Right cardiac atrium (tissue), 5 donors: ENCODE measurements at regions not wholly inside any gene's neighbourhood (a gene's known extent, or its start where the extent isn't known, plus 50 kb on each side); places are given as distances from the start of the nearest gene placed in this dataset.

Experiments used
- ATAC-seq, 2 donors: fragments of 200-7000 bp; cut with Tn5 transposase; one replicate each; pipeline versions ENCODE4 v1.8.0 to v1.9.1; 2020; ENCODE audit warnings: moderate library complexity in 2 of 2, mild to moderate bottlenecking in 1 of 2
- DNase-seq, 3 donors: peaks; one replicate each; pipeline ENCODE4 v3.0.0-alpha.2; 2020
- H3K27ac ChIP-seq: one replicate; pipeline ENCODE4 v1.5.1; 2013; ENCODE audit warnings: mild to moderate bottlenecking, low read length, control low read depth, moderate library complexity
- H3K27me3 ChIP-seq: one replicate; pipeline ENCODE4 v1.6.1; 2013; ENCODE audit not compliant: control insufficient read depth, insufficient read depth
- H3K4me1 ChIP-seq: one replicate; pipeline ENCODE4 v1.6.1; 2013; ENCODE audit warnings: low read length; ENCODE audit not compliant: control insufficient read depth, insufficient read depth
- H3K4me3 ChIP-seq: one replicate; pipeline ENCODE4 v1.5.1; 2013; ENCODE audit warnings: low read length, control low read depth
- H3K9me3 ChIP-seq: one replicate; pipeline ENCODE4 v1.6.1; 2013; ENCODE audit warnings: low read length; ENCODE audit not compliant: control insufficient read depth
- WGBS: extraction: QIAGEN DNeasy Blood & Tissue Kit; methylation state at CpG from one replicate; pipeline ENCODE4 v1.1.7; 2013; 5-methylcytosine and 5-hydroxymethylcytosine counted together
- intact Hi-C, 4 donors: fragments of 100-400 bp; cut with DNase I; formaldehyde crosslinking; loops; one replicate each; pipeline versions ENCODE4 v1.11.0 to v1.14.0; 2022 to 2023
- donor health status: healthy with polysubstance abuse.
- donor health status: DM: no; HTN: yes; CAD: no.
- donor health status: DM: no; HTN: no; CAD: no.
- donor health status: DM: no; HTN: yes; CAD: no; lungs with severe emphysema.
- donor health status: DM: yes; HTN: yes; CAD: no.

DNA sequence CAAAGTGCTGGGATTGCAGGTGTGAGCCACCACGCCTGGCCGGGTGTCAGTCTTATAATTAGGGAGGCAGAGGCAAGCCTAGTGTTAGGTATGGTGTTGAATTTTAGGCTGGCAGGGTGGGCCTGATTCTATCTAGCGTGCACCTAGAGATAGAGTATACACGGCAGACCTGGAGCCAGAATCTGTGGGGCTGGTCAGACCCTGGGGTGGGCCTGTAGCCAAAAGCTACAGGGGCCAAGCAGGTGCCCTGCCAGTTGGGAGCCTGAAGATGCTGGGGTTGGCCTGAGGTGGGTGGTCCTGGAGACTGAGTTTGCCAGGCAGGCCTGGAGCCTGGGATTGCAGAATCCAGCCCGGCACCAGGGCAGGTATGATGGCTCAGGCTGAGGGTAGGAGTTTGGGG lies 1580.3 kb downstream of the ARAP2 start:
- WGBS, result 92% methylated on average over 5 of the region's 5 CpGs
- H3K27ac ChIP-seq, result no peak overlapping the region
- H3K4me3 ChIP-seq, result no peak overlapping the region
- no peaks in the 10 kb centered on the region for H3K4me1 ChIP-seq
- no peaks in the 10 kb centered on the region for H3K27me3 ChIP-seq
- no peaks in the 10 kb centered on the region for H3K9me3 ChIP-seq
- intact Hi-C loops, result no loop called here
- peak in 1 of 3 donors; percentile 39 for DNase-seq
- no peak for ATAC-seq

DNA sequence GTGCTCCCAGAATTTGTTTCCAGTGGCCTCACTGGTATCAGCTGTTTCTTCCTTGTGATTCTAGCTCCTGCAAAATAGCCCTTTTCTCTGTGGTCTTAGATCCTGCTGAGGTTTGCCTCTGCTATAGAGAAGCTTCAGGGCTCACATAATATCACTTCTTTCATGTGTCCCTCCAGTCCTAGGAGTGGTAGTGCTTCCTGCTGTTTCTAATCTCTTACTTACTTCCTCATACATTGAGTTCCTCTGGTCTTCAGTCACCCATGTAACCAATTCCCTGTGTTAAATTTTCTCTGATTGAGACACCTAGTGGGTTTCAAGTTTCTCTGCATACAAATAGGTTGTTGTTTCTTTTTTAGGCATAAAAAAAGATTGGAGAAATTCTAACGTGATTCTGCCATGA lies 1567.9 kb downstream of the ARAP2 start:
- WGBS, result 28% methylated on average over 1 of the region's 1 CpG
- no peaks in the 10 kb centered on the region for H3K9me3 ChIP-seq
- no peaks in the 10 kb centered on the region for H3K27me3 ChIP-seq
- intact Hi-C loops, result no loop called here
- no peak for DNase-seq
- no peak overlapping the region for H3K4me3 ChIP-seq
- no peak overlapping the region for H3K27ac ChIP-seq
- no peaks in the 10 kb centered on the region for H3K4me1 ChIP-seq
- ATAC-seq, result no peak

DNA sequence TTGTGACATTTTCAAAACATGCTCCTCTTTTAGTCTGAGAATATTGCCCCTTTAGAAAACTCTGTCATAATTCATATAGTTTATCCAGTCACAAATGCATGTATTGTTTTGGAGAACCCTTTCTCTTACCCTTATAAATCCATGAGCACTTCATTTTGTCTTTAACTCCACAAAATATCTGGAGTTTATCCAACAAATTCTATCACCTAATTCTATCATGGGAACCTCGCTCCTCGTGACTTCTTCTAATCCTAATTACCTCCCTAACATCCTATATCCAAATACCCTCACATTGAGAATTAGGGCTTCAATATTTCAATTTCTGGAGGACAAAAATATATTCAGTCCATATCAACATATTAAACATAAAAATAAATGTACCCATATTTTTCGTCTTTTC lies 1565.9 kb downstream of the ARAP2 start:
- 81% methylated on average over 3 of the region's 3 CpGs for WGBS
- Histone ChIP-seq H3K27ac (no peak overlapping the region), H3K4me1 (no peaks in the 10 kb centered on the region), H3K27me3 (no peaks in the 10 kb centered on the region), H3K9me3 (no peaks in the 10 kb centered on the region), H3K4me3 (no peak overlapping the region)
- intact Hi-C loops, result no loop called here
- DNase-seq (no peak), ATAC-seq (no peak)

DNA sequence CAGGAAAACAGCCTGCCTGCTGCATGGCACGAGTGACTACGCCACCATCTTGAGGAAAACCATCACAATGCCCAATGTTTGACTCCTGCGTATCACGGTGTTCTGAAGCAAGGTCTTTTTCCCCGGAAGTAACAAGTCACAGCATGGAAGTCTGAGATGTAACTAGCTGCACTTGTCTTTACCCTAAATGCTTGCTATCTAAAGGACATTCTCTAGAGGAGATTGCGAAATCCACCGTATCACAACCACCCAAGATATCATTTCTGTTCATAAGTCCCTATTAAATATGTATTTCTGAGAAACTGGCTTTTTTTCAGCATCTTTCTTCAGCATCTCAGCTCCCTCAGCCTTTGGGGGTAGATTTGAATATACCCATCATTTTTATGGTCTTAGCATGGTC lies 1565.1 kb downstream of the ARAP2 start:
- no peak overlapping the region for H3K4me3 ChIP-seq
- no peaks in the 10 kb centered on the region for H3K27me3 ChIP-seq
- H3K4me1 ChIP-seq, result no peaks in the 10 kb centered on the region
- H3K9me3 ChIP-seq, result no peaks in the 10 kb centered on the region
- DNase-seq (no peak), ATAC-seq (no peak)
- WGBS, result 92% methylated on average over 7 of the region's 7 CpGs
- intact Hi-C loops, result no loop called here
- H3K27ac ChIP-seq, result no peak overlapping the region

DNA sequence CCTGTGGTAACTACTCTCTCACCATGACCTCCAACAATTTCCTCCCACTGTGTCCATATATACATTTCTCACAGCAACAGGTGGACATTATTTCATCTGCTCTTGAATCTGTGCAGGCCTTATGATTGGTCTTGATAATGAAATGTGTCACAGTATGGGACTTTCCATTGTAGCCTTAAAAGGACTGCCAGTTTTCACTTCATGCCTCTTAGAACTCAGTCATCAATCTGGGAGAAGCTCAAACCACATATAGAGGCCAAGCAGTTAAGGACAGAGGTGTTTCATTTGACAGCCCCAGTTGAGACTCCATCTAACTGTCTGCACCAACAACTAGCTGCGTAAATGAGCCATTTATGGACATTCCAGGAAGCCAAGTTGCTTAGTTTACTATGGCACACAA lies 1534.8 kb downstream of the ARAP2 start:
- Histone ChIP-seq H3K27ac (no peak overlapping the region), H3K27me3 (no peaks in the 10 kb centered on the region), H3K4me1 (no peaks in the 10 kb centered on the region), H3K9me3 (no peaks in the 10 kb centered on the region), H3K4me3 (no peak overlapping the region)
- intact Hi-C loops, result no loop called here
- DNase-seq, result no peak
- 79% methylated on average over 1 of the region's 1 CpG for WGBS
- ATAC-seq, result no peak

DNA sequence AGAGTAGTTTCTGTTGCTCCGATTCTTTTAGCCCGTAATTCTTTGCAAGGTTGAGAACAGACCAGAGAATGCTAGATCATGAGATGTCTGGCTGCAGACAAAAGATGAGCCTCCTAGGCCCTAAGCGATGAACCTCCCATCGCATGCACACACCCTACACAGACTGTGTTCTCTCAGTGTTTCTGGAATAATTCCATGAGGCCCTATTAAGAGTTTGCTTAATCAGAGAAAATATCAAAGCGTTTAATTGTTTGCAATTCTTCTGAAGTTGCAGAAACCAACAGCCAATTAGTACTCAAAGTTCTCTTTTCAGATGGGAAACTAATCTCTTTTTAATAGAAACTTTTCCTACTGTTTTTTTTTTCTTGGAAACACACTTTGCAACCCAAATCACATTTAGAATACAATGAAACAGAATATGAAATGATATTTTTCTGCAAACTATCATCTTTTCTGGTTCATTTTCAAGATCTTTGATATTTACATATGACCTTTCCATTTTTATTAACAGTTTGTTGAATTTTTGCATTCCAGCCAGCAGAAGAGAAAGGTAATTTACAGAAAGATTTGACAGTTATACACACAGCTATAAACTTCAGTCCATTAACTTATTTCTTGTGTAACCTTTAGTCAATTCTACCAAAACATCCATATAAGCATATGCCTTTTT lies 1525.6 kb downstream of the ARAP2 start:
- Histone ChIP-seq H3K27ac (no peak overlapping the region), H3K9me3 (no peaks in the 10 kb centered on the region), H3K4me3 (no peak overlapping the region), H3K4me1 (no peaks in the 10 kb centered on the region), H3K27me3 (no peaks in the 10 kb centered on the region)
- ATAC-seq, result no peak
- WGBS, result 86% methylated on average over 5 of the region's 5 CpGs
- intact Hi-C loops, result no loop called here
- no peak for DNase-seq

DNA sequence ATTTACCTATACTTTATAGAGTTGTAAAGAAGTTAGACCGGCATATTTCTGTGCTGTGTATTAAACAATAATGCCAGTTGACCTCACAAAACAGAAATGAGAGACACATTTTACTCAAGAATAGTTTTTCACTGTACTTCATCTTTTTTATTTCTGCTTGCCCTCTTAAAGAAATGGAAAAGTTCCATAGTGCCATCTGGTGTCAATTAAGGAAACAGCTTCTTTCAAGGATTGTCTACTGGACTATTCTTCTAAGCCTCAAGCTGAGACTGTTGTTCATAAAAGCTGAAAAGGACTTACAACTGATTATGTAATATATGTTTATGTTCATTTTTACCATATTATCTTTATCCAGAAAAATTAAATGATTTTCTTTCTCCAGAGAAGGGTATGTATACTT lies 1523.7 kb downstream of the ARAP2 start:
- Histone ChIP-seq H3K27me3 (no peaks in the 10 kb centered on the region), H3K4me3 (no peak overlapping the region), H3K4me1 (no peaks in the 10 kb centered on the region), H3K27ac (no peak overlapping the region), H3K9me3 (no peaks in the 10 kb centered on the region)
- WGBS, result 15% methylated on average over 1 of the region's 1 CpG
- intact Hi-C loops, result no loop called here
- DNase-seq, result no peak
- ATAC-seq, result no peak

DNA sequence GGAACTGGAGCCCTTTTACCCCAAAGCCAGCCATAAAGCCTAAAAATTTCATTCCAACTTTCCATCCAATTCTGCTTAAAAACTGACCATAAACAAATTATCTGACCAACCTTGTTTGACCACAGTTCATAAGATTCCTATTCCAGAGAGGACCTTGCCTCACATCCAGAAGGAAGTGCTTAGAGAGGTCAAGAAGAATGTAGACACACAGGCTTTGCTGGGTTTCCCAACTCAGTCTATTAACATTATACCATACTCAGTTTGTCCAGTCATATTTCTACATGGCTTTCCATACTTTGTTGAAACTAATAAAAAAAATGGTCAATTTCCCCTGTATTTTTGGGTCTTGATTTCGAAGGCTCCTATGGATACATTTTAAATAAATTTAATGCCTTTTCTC lies 1522.5 kb downstream of the ARAP2 start:
- no peak for DNase-seq
- WGBS, result 78% methylated on average over 1 of the region's 1 CpG
- Histone ChIP-seq H3K4me1 (no peaks in the 10 kb centered on the region), H3K27me3 (no peaks in the 10 kb centered on the region), H3K4me3 (no peak overlapping the region), H3K9me3 (no peaks in the 10 kb centered on the region), H3K27ac (no peak overlapping the region)
- ATAC-seq, result no peak
- intact Hi-C loops, result no loop called here

DNA sequence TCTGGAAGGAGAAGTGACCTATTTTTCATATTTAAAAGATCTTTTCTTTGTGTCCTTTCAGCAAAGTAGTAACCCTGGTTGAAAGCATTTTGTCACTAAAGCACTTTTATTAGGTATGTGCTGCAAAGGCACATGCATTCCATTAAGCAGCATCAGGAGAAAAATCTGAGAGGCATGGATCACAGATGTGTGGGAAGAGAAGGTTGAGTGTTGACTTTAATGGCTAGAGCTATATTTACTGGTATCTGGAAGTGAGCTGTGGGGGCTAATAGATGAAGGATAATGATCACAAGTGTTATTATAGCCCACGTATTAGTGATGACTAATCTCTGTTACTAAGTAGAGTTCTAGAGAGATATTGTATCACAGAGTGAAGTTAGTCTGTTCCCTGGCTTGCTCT lies 1520.7 kb downstream of the ARAP2 start:
- no peak for DNase-seq
- Histone ChIP-seq H3K27ac (no peak overlapping the region), H3K27me3 (no peaks in the 10 kb centered on the region), H3K4me1 (no peaks in the 10 kb centered on the region), H3K4me3 (no peak overlapping the region), H3K9me3 (no peaks in the 10 kb centered on the region)
- ATAC-seq, result no peak
- intact Hi-C loops, result no loop called here
- 19% methylated on average over 1 of the region's 1 CpG for WGBS

DNA sequence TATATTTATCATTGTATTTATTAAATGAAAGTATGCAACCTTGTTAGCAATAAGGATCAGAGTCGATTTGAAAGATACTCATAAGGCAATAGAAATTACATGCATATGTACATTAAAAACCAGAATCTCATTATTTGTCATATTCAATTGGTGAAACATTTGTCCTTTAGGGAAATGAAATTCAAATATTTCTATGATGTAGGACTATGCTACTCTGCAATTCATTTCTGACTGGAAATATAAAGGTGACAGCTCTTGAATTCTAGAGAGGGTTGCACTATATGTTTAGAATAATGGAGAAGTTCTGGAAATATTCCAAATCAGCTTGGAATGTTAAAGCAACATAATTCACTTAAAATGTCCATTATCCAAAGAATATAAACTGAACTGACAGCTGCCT lies 1519.8 kb downstream of the ARAP2 start:
- DNase-seq (no peak), ATAC-seq (no peak)
- intact Hi-C loops, result no loop called here
- Histone ChIP-seq H3K4me1 (no peaks in the 10 kb centered on the region), H3K27ac (no peak overlapping the region), H3K4me3 (no peak overlapping the region), H3K27me3 (no peaks in the 10 kb centered on the region), H3K9me3 (no peaks in the 10 kb centered on the region)
- WGBS, result 67% methylated on average over 1 of the region's 1 CpG

DNA sequence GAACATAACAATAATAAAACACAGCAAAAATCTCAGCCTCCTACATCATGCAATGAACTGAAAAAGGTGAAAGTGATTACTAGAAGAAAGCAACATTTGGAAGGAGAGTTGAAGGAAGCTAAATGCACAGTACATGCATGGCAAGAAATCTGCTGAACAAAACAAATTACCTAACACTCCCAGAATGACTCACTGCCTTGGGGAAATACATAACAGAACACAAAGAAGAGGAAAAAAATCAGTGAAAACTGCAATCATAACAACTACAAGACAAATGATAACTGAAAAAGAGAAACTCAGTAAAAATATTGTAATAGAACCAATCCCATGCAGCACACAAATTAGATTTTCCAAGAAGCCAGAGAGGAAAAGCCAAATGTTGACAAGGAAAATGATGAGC lies 1513.2 kb downstream of the ARAP2 start:
- no peak overlapping the region for H3K27ac ChIP-seq
- ATAC-seq, result no peak

More for the DNA sequence above, 1513.2 kb downstream of the ARAP2 start:
- H3K27me3 ChIP-seq, result no peaks in the 10 kb centered on the region
- intact Hi-C loops, result no loop called here
- no peaks in the 10 kb centered on the region for H3K4me1 ChIP-seq
- no peak for DNase-seq
- H3K9me3 ChIP-seq, result no peaks in the 10 kb centered on the region
- H3K4me3 ChIP-seq, result no peak overlapping the region
